ENCODE measurements at regions not wholly inside any gene's neighbourhood (a gene's known extent, or its start where the extent isn't known, plus 50 kb on each side); places are given as distances from the start of the nearest gene placed in this dataset.

GRCh38 chr12:118513611-118514010, 137.3 kb downstream of the SUDS3 start:
- no peak overlapping the region for H3K27ac ChIP-seq
- TF ChIP-seq, protein P1, sequence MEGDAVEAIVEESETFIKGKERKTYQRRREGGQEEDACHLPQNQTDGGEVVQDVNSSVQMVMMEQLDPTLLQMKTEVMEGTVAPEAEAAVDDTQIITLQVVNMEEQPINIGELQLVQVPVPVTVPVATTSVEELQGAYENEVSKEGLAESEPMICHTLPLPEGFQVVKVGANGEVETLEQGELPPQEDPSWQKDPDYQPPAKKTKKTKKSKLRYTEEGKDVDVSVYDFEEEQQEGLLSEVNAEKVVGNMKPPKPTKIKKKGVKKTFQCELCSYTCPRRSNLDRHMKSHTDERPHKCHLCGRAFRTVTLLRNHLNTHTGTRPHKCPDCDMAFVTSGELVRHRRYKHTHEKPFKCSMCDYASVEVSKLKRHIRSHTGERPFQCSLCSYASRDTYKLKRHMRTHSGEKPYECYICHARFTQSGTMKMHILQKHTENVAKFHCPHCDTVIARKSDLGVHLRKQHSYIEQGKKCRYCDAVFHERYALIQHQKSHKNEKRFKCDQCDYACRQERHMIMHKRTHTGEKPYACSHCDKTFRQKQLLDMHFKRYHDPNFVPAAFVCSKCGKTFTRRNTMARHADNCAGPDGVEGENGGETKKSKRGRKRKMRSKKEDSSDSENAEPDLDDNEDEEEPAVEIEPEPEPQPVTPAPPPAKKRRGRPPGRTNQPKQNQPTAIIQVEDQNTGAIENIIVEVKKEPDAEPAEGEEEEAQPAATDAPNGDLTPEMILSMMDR (conservative IDR thresholded peaks at IDR 0.05) = no peak
- TF ChIP-seq EZH2 (IDR thresholded peaks at IDR 0.05; ENCODE audit: low read depth) = no peak
- no peak for DNase-seq
- H3K4me1 ChIP-seq (replicated peaks; ENCODE audit: insufficient read depth) = no peaks in the 10 kb centered on the region
- H3K79me2 ChIP-seq (ENCODE audit: low read depth) = no peaks in the 10 kb centered on the region
- no peaks in the 10 kb centered on the region for H3K9me3 ChIP-seq (ENCODE audit: insufficient read depth, low read depth)
- no peaks in the 10 kb centered on the region for H3K36me3 ChIP-seq (ENCODE audit: low read depth)
- H2AFZ ChIP-seq = no peak overlapping the region
- no peak overlapping the region for H3K4me2 ChIP-seq
- no peaks in the 10 kb centered on the region for H4K20me1 ChIP-seq (ENCODE audit: insufficient read depth)
- intact Hi-C loops (cut with micrococcal nuclease; ENCODE audit: unreplicated experiment) = no loop called here
- H3F3A ChIP-seq (ENCODE audit: insufficient read depth, low read depth) = no peaks in the 10 kb centered on the region
- no TSS peak for BruUV-seq (replicated peaks)
- POLR2A ChIA-PET (ENCODE audit: unreplicated experiment) = no interaction called here
- CTCF ChIA-PET = no interaction called here
- peaks cover 24% of the 10 kb centered on the region; the same call in 1 of the 2 replicates for H3K27me3 ChIP-seq (ENCODE audit: insufficient read depth, low read depth)
- no peak overlapping the region for H3K4me3 ChIP-seq
- no peaks in the 10 kb centered on the region for H3K9me2 ChIP-seq (ENCODE audit: insufficient read depth)

DNA sequence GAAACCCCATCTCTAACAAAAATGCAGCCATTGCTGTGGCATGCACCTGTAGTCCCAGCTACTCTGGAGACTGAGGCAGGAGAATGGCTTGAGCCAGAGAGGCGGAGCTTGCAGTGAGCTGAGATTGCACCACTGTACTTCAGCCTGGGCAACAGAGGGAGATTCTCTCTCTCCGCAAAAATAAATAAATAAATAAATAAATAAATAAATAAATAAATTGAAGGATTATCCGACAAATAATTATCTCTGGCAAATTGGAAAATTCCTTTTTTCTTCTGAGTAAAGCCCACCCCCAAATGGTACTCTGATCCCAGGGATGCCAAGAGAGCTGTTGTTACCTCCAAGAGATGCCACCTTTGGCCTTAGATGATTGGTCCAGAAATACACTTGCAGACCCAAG, 137.9 kb downstream of the SUDS3 start:
- Histone ChIP-seq H3K4me2 (no peak overlapping the region), H3K36me3 (ENCODE audit: low read depth) (no peaks in the 10 kb centered on the region), H3K9me3 (ENCODE audit: insufficient read depth, low read depth) (no peaks in the 10 kb centered on the region), H3K4me1 (replicated peaks; ENCODE audit: insufficient read depth) (no peaks in the 10 kb centered on the region), H3K4me3 (no peak overlapping the region), H3F3A (ENCODE audit: insufficient read depth, low read depth) (no peaks in the 10 kb centered on the region), H2AFZ (no peak overlapping the region), H3K79me2 (ENCODE audit: low read depth) (no peaks in the 10 kb centered on the region), H3K9me2 (ENCODE audit: insufficient read depth) (no peaks in the 10 kb centered on the region), H3K27me3 (ENCODE audit: insufficient read depth, low read depth) (peaks cover 17% of the 10 kb centered on the region; the same call in 1 of the 2 replicates), H4K20me1 (ENCODE audit: insufficient read depth) (no peaks in the 10 kb centered on the region), H3K27ac (no peak overlapping the region)
- POLR2A ChIA-PET (ENCODE audit: unreplicated experiment) = no interaction called here
- TF ChIP-seq, protein P1 (conservative IDR thresholded peaks at IDR 0.05) = no peak
- TF ChIP-seq EZH2 (IDR thresholded peaks at IDR 0.05; ENCODE audit: low read depth) = no peak
- no TSS peak for BruUV-seq (replicated peaks)
- no peak for DNase-seq
- CTCF ChIA-PET = no interaction called here
- intact Hi-C loops (cut with micrococcal nuclease; ENCODE audit: unreplicated experiment) = no loop called here

DNA sequence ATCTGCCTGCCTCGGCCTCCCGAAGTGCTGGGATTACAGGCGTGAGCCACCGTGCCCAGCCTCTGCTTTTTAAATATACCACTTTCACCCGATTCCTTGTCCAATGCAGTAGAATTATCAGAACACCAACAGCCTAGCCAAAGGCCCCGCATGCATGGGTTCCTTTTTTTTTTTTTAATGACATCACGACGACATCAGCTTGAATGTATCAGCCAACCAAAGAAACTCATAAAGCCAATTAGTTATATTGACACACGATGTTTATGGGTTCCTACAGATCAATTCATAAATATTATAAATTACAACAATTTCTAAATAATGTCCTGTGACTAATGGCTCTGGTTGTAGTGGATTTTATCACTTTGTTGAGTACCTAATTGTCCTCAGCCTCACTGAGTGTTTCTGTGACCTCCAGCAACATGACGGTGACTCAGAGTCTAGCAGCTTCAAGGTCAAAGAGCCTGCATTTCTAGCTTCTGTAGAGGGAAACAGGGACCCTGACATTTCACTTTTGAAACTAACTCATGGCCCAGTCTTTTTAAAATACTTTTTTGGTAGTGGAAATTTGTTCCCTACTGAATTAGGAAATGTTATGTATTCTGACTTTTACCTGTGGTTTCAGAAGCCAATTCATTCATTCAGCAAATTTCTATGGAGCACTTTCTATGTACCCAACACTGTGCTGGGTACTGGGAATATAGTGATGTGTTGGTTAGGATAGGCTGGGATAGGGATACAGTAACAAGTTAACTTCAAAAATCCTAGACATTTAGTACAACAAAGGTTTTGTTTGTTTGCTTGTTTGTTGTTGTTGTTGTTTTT, 144.1 kb downstream of the SUDS3 start:
- CTCF ChIA-PET = interaction anchor here (0.6 kb wide), 1 partner anchor 115 kb away, joined by 3 read pairs; no protein-coding TSS in a partner anchor
- intact Hi-C loops (cut with micrococcal nuclease; ENCODE audit: unreplicated experiment) = no loop called here
- Histone ChIP-seq H3F3A (ENCODE audit: insufficient read depth, low read depth) (no peaks in the 10 kb centered on the region), H3K9me2 (ENCODE audit: insufficient read depth) (no peaks in the 10 kb centered on the region), H3K36me3 (ENCODE audit: low read depth) (no peaks in the 10 kb centered on the region), H4K20me1 (ENCODE audit: insufficient read depth) (no peaks in the 10 kb centered on the region), H3K9me3 (ENCODE audit: insufficient read depth, low read depth) (no peaks in the 10 kb centered on the region), H3K27ac (no peak overlapping the region), H3K4me2 (no peak overlapping the region), H3K27me3 (ENCODE audit: insufficient read depth, low read depth) (peaks cover 38% of the 10 kb centered on the region), H3K79me2 (ENCODE audit: low read depth) (no peaks in the 10 kb centered on the region), H3K4me1 (replicated peaks; ENCODE audit: insufficient read depth) (no peaks in the 10 kb centered on the region), H2AFZ (no peak overlapping the region), H3K4me3 (no peak overlapping the region)
- no peak for TF ChIP-seq EZH2 (IDR thresholded peaks at IDR 0.05; ENCODE audit: low read depth)
- TF ChIP-seq, protein P1 (conservative IDR thresholded peaks at IDR 0.05) = no peak
- DNase-seq = no peak
- POLR2A ChIA-PET (ENCODE audit: unreplicated experiment) = no interaction called here
- no TSS peak for BruUV-seq (replicated peaks)

All from PC-9 (cell line).